Calu3 (cell line): ENCODE measurements at regions not wholly inside any gene's neighbourhood (a gene's known extent, or its start where the extent isn't known, plus 50 kb on each side); places are given as distances from the start of the nearest gene placed in this dataset.

Source experiments
- BruUV-seq: library from RNA; stranded (reverse); fragments of 400-500 nt; replicated peaks from 2 replicates; lab custom pipeline; 2021; lab: Mats Ljungman, UMichigan
- CTCF ChIA-PET: fragments of 300-600 bp; sonication (Branson Sonifier 250); formaldehyde crosslinking; loops from one replicate; lab custom pipeline; 2022; ENCODE audit warnings: antibody characterized with exemption; lab: Charles Lee
- DNase-seq: peaks from one replicate; pipeline ENCODE4 v3.0.0; 2022
- H3K27ac Mint-ChIP-seq: one replicate; pipeline ENCODE4 v1.8.0; 2022; ENCODE audit warnings: mixed read lengths; ENCODE audit not compliant: unreplicated experiment
- H3K27me3 Mint-ChIP-seq: one replicate; pipeline ENCODE4 v1.8.0; 2022; ENCODE audit warnings: mixed read lengths; ENCODE audit not compliant: unreplicated experiment
- H3K36me3 Mint-ChIP-seq: one replicate; pipeline ENCODE4 v1.8.0; 2022; ENCODE audit warnings: mild to moderate bottlenecking, moderate library complexity, mixed read lengths; ENCODE audit not compliant: insufficient read depth, unreplicated experiment
- H3K4me1 Mint-ChIP-seq: one replicate; pipeline ENCODE4 v1.8.0; 2022; ENCODE audit warnings: mild to moderate bottlenecking, low read depth, mixed read lengths; ENCODE audit not compliant: unreplicated experiment
- H3K4me3 Mint-ChIP-seq: one replicate; pipeline ENCODE4 v1.8.0; 2022; ENCODE audit warnings: mild to moderate bottlenecking, low read depth, moderate library complexity, mixed read lengths; ENCODE audit not compliant: unreplicated experiment
- H3K9me3 Mint-ChIP-seq: one replicate; pipeline ENCODE4 v1.8.0; 2022; ENCODE audit warnings: low read depth, mixed read lengths; ENCODE audit not compliant: unreplicated experiment
- intact Hi-C: fragments of 100-400 bp; cut with micrococcal nuclease; formaldehyde crosslinking; loops from one replicate; pipeline ENCODE4 v1.10.0; 2022; ENCODE audit not compliant: unreplicated experiment
- TF ChIP-seq, protein P1 (sequence below): fragments of 200-600 bp; IDR thresholded peaks from one replicate; pipeline ENCODE4 v1.8.0; 2022; ENCODE audit warnings: antibody characterized with exemption; ENCODE audit not compliant: unreplicated experiment

DNA sequence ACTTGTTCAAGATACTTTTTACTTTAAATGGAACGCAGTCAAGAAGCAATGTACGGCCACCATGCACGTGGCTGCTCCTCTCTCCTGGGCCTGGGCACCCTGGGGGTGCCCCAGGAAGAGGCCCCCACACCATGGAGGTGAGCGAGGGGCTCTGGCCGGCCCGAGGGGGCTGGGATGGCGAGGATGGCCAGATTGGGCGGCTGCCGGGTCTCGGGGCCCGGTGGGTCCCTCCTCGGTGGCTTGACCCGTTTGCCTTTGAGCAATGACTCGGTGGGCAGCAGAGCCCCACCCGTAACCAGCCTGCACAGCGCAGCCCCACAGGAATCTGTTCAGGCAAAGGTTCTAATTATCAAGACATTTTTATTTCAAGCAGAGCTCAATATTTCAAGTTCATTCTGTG lies 167.4 kb downstream of the BRD1 start:
- CTCF ChIA-PET: interaction anchor here (0.6 kb wide), 1 partner anchor 453 kb away, joined by 3 read pairs; no protein-coding TSS in a partner anchor
- H3K9me3 Mint-ChIP-seq: no peaks in the 10 kb centered on the region
- no peak overlapping the region for H3K4me3 Mint-ChIP-seq
- H3K4me1 Mint-ChIP-seq: no peaks in the 10 kb centered on the region
- no peaks in the 10 kb centered on the region for H3K36me3 Mint-ChIP-seq
- TF ChIP-seq, protein P1, sequence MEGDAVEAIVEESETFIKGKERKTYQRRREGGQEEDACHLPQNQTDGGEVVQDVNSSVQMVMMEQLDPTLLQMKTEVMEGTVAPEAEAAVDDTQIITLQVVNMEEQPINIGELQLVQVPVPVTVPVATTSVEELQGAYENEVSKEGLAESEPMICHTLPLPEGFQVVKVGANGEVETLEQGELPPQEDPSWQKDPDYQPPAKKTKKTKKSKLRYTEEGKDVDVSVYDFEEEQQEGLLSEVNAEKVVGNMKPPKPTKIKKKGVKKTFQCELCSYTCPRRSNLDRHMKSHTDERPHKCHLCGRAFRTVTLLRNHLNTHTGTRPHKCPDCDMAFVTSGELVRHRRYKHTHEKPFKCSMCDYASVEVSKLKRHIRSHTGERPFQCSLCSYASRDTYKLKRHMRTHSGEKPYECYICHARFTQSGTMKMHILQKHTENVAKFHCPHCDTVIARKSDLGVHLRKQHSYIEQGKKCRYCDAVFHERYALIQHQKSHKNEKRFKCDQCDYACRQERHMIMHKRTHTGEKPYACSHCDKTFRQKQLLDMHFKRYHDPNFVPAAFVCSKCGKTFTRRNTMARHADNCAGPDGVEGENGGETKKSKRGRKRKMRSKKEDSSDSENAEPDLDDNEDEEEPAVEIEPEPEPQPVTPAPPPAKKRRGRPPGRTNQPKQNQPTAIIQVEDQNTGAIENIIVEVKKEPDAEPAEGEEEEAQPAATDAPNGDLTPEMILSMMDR: no peak
- H3K27me3 Mint-ChIP-seq: peaks cover 73% of the 10 kb centered on the region
- no peak overlapping the region for H3K27ac Mint-ChIP-seq
- no peak for DNase-seq
- no TSS peak for BruUV-seq
- intact Hi-C loops: no loop called here

DNA sequence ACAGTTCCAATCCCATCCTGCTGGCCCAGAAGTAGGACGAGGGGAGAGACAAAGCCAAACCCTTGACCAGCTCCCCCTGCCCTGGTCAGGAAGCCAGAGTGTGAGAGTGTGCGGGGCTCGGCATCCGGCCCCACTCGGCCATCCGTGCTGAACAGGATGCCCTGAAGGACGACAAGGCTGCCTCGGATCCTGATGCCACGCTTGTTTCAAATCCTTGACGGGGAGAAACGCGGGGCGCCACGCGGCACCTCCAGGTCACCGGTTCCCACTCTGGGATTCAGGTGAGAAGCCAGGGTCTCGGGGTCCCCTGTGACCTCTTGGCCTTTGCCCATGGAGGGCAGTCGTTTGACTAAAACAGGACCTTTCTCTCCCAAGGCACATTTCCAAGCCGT lies 167.8 kb downstream of the BRD1 start:
- no TSS peak for BruUV-seq
- Mint-ChIP-seq H3K4me1 (no peaks in the 10 kb centered on the region), H3K9me3 (no peaks in the 10 kb centered on the region), H3K27ac (no peak overlapping the region), H3K36me3 (no peaks in the 10 kb centered on the region), H3K27me3 (peaks cover 73% of the 10 kb centered on the region), H3K4me3 (no peak overlapping the region)
- no peak for DNase-seq
- CTCF ChIA-PET: interaction anchor here (0.6 kb wide), 1 partner anchor 454 kb away, joined by 3 read pairs; no protein-coding TSS in a partner anchor
- intact Hi-C loops: no loop called here
- TF ChIP-seq, protein P1: no peak

DNA sequence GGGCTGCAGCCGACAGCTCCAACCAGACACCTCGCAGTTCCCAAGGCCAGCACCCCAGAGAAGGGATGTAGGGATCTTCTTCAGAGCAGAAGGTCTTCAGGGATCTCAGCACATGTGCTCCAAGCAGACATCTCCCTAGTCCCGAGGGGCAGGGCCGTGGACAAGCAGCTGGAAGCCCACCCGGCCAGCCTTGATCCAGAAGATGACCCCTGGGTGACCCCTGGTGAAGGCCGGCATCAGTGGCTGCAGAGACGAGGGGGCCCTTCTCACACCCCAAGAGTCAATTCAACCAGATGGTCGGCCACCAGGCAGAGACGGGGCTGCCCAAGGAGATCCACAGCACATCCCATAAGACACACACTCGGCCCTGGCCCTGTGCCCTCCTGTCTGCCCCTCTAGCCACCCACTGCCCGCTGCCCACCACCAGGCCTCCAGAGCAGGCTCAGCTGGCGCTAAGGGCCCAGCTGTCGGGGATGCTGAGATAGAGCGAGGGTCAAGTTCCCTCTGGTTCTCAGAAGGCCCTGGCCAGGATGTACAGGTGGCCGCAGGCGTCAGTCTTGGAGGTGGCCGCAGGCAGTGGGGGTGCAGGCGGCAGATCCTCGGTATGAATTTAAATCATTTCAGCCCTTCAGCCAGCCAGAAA lies 168.3 kb downstream of the BRD1 start:
- H3K4me3 Mint-ChIP-seq: no peak overlapping the region
- no peak for DNase-seq
- H3K9me3 Mint-ChIP-seq: no peaks in the 10 kb centered on the region
- H3K36me3 Mint-ChIP-seq: no peaks in the 10 kb centered on the region
- no TSS peak for BruUV-seq
- H3K4me1 Mint-ChIP-seq: no peaks in the 10 kb centered on the region
- intact Hi-C loops: no loop called here
- H3K27me3 Mint-ChIP-seq: peaks cover 73% of the 10 kb centered on the region
- CTCF ChIA-PET: no interaction called here
- no peak overlapping the region for H3K27ac Mint-ChIP-seq
- TF ChIP-seq, protein P1: no peak

DNA sequence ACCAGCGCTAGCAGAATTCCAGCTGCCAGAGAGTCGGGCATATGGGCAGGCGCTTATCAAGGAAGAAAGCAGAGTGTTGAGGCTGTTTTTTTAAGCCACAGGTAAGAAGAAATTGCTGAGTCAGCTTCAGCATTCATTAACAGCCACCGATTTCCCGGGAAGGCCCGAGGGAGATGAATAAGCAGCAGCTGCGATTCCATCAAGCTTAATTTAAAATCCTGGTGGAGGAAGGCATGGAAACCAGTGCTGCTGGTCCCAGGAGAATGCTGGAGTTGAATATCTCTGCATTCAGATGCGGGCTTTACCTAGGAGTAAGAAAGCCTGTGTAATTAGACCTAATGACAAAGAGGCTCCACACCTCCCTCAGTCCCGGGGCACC lies 168.8 kb downstream of the BRD1 start:
- intact Hi-C loops: no loop called here
- TF ChIP-seq, protein P1: no peak
- BruUV-seq: no TSS peak
- Mint-ChIP-seq H3K36me3 (no peaks in the 10 kb centered on the region), H3K9me3 (no peaks in the 10 kb centered on the region), H3K4me3 (no peak overlapping the region), H3K4me1 (no peaks in the 10 kb centered on the region), H3K27ac (no peak overlapping the region), H3K27me3 (peaks cover 73% of the 10 kb centered on the region)
- DNase-seq: no peak
- CTCF ChIA-PET: no interaction called here
